ENCODE measurements at regions not wholly inside any gene's neighbourhood (a gene's known extent, or its start where the extent isn't known, plus 50 kb on each side); places are given as distances from the start of the nearest gene placed in this dataset.

DNA sequence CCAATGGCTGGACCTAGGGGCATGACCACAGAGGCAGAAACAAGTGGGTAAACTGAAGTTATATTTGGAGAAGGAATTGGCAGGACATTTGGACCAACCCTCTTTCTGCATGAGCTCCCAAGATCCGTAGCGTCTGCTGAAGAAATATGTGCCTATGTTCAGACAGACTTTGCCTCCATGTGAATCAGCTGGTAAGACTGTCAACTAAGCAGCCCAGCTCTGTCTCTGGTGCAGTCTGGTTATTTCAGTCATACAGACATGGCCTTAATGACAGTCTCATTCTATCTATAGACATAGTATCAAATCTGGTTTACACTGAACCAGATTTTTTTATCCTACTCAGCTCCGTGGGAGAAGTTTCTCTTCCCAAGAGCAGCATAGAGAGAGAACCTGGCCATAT is 63.1 kb upstream of the PBX1 start:
- BruUV-seq (replicated peaks), result no TSS peak
- RAD21 ChIA-PET (ENCODE audit: low non-redundant PET in 1 of 2, low total read pairs in 2 of 2, uncharacterized antibody in 2 of 2, unreplicated experiment in 2 of 2), result no interaction called here
- H3K27me3 ChIP-seq (ENCODE audit: insufficient read depth, low read length), result no peaks in the 10 kb centered on the region
- no peak overlapping the region for H3K4me3 ChIP-seq (replicated peaks in 1 of 2; ENCODE audit: low read depth in 1 of 2, low read length in 2 of 2)
- ATAC-seq (no peak), DNase-seq (ENCODE audit: low read depth, low spot score) (no peak)
- CTCF ChIA-PET, result no interaction called here
- H3K4me2 ChIP-seq (ENCODE audit: low read length), result no peak overlapping the region
- no peak overlapping the region for H3K9ac ChIP-seq (ENCODE audit: low read length)
- no peaks in the 10 kb centered on the region for H3K4me1 ChIP-seq (ENCODE audit: control insufficient read depth in 1 of 2, insufficient read depth in 2 of 2, low read length in 2 of 2)
- no peaks in the 10 kb centered on the region for H3K9me2 ChIP-seq (ENCODE audit: insufficient read depth)
- no peak overlapping the region for H2AFZ ChIP-seq (ENCODE audit: low read depth, low read length, poor library complexity, severe bottlenecking)
- H3K36me3 ChIP-seq (ENCODE audit: control insufficient read depth in 1 of 2, insufficient read depth in 2 of 2, low read length in 2 of 2), result no peaks in the 10 kb centered on the region
- H3K27ac ChIP-seq (ENCODE audit: low read depth, low read length), result no peak overlapping the region
- POLR2A ChIA-PET, result no interaction called here
- no peaks in the 10 kb centered on the region for H4K20me1 ChIP-seq (ENCODE audit: insufficient read depth)
- no peak for TF ChIP-seq ZNF274 (IDR thresholded peaks at IDR 0.05; ENCODE audit: low read depth, low read length)
- TF ChIP-seq CEBPB (IDR thresholded peaks at IDR 0.05; ENCODE audit: low read depth), result no peak
- TF ChIP-seq YY1 (IDR thresholded peaks at IDR 0.05; ENCODE audit: extremely low read depth, insufficient replicate concordance, low read depth, low read length), result no peak
- TF ChIP-seq CBX3 (IDR thresholded peaks at IDR 0.05; ENCODE audit: low read depth), result no peak
- no peak for TF ChIP-seq ELF1 (IDR thresholded peaks at IDR 0.05; ENCODE audit: borderline replicate concordance, low read depth)
- TF ChIP-seq POLR2A (IDR thresholded peaks at IDR 0.05; ENCODE audit: borderline replicate concordance, extremely low read depth, insufficient read depth, insufficient read length), result no peak
- no peak for TF ChIP-seq SRF (IDR thresholded peaks at IDR 0.05; ENCODE audit: low read depth)
- no peak for TF ChIP-seq POLR2AphosphoS5 (IDR thresholded peaks at IDR 0.05; ENCODE audit: low read depth, low read length)
- TF ChIP-seq ZBTB33 (IDR thresholded peaks at IDR 0.05; ENCODE audit: extremely low read depth, insufficient replicate concordance, low read length), result no peak
- TF ChIP-seq ATF3 (IDR thresholded peaks at IDR 0.05), result no peak
- TF ChIP-seq, protein P1, sequence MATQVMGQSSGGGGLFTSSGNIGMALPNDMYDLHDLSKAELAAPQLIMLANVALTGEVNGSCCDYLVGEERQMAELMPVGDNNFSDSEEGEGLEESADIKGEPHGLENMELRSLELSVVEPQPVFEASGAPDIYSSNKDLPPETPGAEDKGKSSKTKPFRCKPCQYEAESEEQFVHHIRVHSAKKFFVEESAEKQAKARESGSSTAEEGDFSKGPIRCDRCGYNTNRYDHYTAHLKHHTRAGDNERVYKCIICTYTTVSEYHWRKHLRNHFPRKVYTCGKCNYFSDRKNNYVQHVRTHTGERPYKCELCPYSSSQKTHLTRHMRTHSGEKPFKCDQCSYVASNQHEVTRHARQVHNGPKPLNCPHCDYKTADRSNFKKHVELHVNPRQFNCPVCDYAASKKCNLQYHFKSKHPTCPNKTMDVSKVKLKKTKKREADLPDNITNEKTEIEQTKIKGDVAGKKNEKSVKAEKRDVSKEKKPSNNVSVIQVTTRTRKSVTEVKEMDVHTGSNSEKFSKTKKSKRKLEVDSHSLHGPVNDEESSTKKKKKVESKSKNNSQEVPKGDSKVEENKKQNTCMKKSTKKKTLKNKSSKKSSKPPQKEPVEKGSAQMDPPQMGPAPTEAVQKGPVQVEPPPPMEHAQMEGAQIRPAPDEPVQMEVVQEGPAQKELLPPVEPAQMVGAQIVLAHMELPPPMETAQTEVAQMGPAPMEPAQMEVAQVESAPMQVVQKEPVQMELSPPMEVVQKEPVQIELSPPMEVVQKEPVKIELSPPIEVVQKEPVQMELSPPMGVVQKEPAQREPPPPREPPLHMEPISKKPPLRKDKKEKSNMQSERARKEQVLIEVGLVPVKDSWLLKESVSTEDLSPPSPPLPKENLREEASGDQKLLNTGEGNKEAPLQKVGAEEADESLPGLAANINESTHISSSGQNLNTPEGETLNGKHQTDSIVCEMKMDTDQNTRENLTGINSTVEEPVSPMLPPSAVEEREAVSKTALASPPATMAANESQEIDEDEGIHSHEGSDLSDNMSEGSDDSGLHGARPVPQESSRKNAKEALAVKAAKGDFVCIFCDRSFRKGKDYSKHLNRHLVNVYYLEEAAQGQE (IDR thresholded peaks at IDR 0.05; ENCODE audit: low read depth), result no peak
- no peak for TF ChIP-seq MAX (IDR thresholded peaks at IDR 0.05)
- TF ChIP-seq SIN3A (IDR thresholded peaks at IDR 0.05; ENCODE audit: low read depth), result no peak
- TF ChIP-seq CTCF (IDR thresholded peaks at IDR 0.05 in 2 of 3, conservative IDR thresholded peaks at IDR 0.05 in 1 of 3; ENCODE audit: borderline replicate concordance in 1 of 3, insufficient read depth in 1 of 3, low read depth in 2 of 3, low read length in 2 of 3), result no peak
- no peaks in the 10 kb centered on the region for H3K9me3 ChIP-seq (ENCODE audit: control insufficient read depth in 1 of 2, insufficient read depth in 1 of 2, low read depth in 1 of 2, low read length in 2 of 2)
- H3K79me2 ChIP-seq (ENCODE audit: insufficient read depth, low read length), result no peaks in the 10 kb centered on the region
- intact Hi-C loops (cut with micrococcal nuclease), result no loop called here

Data from HCT116 (cell line).